SK-N-MC (cell line): ENCODE measurements at regions not wholly inside any gene's neighbourhood (a gene's known extent, or its start where the extent isn't known, plus 50 kb on each side); places are given as distances from the start of the nearest gene placed in this dataset.

ENCODE experiments used
- EZH2 ChIP-seq: fragments of 200-600 bp; sonication (generic); IDR thresholded peaks from one replicate; pipeline ENCODE4 v1.6.1; 2017; ENCODE audit warnings: antibody characterized with exemption
- FOXP2 ChIP-seq: optimal IDR thresholded peaks from 2 replicates; pipeline ENCODE3; 2011; ENCODE audit warnings: mild to moderate bottlenecking, moderate library complexity; ENCODE audit not compliant: insufficient read depth; ENCODE audit errors: extremely low read length, control extremely low read depth
- POLR2AphosphoS5 ChIP-seq: IDR thresholded peaks from 2 replicates; pipeline ENCODE4 v1.6.1; 2012; ENCODE audit warnings: mild to moderate bottlenecking, low read depth, low read length, borderline replicate concordance

DNA sequence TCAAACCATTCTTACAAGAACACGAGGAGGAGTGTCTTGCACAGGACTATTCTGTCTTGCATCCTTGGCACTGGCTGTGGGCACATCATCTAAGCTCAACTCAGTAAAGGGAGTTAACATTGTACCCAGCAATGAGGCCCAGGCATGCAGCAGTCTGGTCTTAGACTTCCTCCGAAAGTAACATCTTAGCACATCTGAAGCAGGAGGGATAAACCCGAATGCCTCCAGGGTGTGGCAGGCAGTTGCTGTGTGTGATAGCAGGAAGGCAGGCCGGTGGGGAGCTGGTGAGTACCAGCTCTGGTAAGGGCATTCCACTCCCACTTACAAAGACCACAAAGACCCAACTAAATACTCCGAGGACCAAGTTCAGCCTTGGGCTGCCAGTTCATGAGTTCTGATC is 206.3 kb downstream of the TSN start:
- TF ChIP-seq POLR2AphosphoS5: no peak
- TF ChIP-seq EZH2: no peak
- no peak for TF ChIP-seq FOXP2
